ENCODE measurements at regions not wholly inside any gene's neighbourhood (a gene's known extent, or its start where the extent isn't known, plus 50 kb on each side); places are given as distances from the start of the nearest gene placed in this dataset.

- no peak for TF ChIP-seq YY1 (IDR thresholded peaks at IDR 0.05; ENCODE audit: low read depth)
- TF ChIP-seq TAF1 (IDR thresholded peaks at IDR 0.05; ENCODE audit: low read depth) = no peak
- TF ChIP-seq CREB1 (IDR thresholded peaks at IDR 0.05; ENCODE audit: low read depth) = no peak
- no peak for TF ChIP-seq EGR1 (IDR thresholded peaks at IDR 0.05)
Measured at GRCh38 chr2:198873503-198874471, 584.0 kb downstream of the SATB2 start.

GRCh38 chr2:198863655-198864054 is 594.1 kb downstream of the SATB2 start:
- TF ChIP-seq EGR1 (IDR thresholded peaks at IDR 0.05) (no peak), REST (IDR thresholded peaks at IDR 0.05; ENCODE audit: low read depth) (no peak), CEBPB (IDR thresholded peaks at IDR 0.05) (no peak), NFIC (IDR thresholded peaks at IDR 0.05) (no peak), ZBTB7A (IDR thresholded peaks at IDR 0.05; ENCODE audit: low read depth) (no peak), YY1 (IDR thresholded peaks at IDR 0.05; ENCODE audit: low read depth) (no peak), RAD21 (IDR thresholded peaks at IDR 0.05; ENCODE audit: low read depth) (no peak), TAF1 (IDR thresholded peaks at IDR 0.05; ENCODE audit: low read depth) (no peak), CREB1 (IDR thresholded peaks at IDR 0.05; ENCODE audit: low read depth) (no peak), FOXM1 (IDR thresholded peaks at IDR 0.05; ENCODE audit: borderline replicate concordance, low read depth) (no peak), EP300 (IDR thresholded peaks at IDR 0.05; ENCODE audit: borderline replicate concordance) (no peak), MAX (IDR thresholded peaks at IDR 0.05) (no peak), USF1 (IDR thresholded peaks at IDR 0.05) (no peak), TCF12 (IDR thresholded peaks at IDR 0.05; ENCODE audit: low read depth) (no peak), TEAD4 (IDR thresholded peaks at IDR 0.05) (no peak)

GRCh38 chr2:198861080-198861479 is 596.7 kb downstream of the SATB2 start:
- TF ChIP-seq REST (IDR thresholded peaks at IDR 0.05; ENCODE audit: low read depth) (no peak), EGR1 (IDR thresholded peaks at IDR 0.05) (no peak), TCF12 (IDR thresholded peaks at IDR 0.05; ENCODE audit: low read depth) (no peak), USF1 (IDR thresholded peaks at IDR 0.05) (no peak), TAF1 (IDR thresholded peaks at IDR 0.05; ENCODE audit: low read depth) (no peak), NFIC (IDR thresholded peaks at IDR 0.05) (no peak), EP300 (IDR thresholded peaks at IDR 0.05; ENCODE audit: borderline replicate concordance) (no peak)

- TF ChIP-seq ZBTB7A (IDR thresholded peaks at IDR 0.05; ENCODE audit: low read depth) (no peak), USF1 (IDR thresholded peaks at IDR 0.05) (no peak), NFIC (IDR thresholded peaks at IDR 0.05) (no peak), YY1 (IDR thresholded peaks at IDR 0.05; ENCODE audit: low read depth) (no peak), CREB1 (IDR thresholded peaks at IDR 0.05; ENCODE audit: low read depth) (no peak), TCF12 (IDR thresholded peaks at IDR 0.05; ENCODE audit: low read depth) (no peak), TAF1 (IDR thresholded peaks at IDR 0.05; ENCODE audit: low read depth) (no peak), EP300 (IDR thresholded peaks at IDR 0.05; ENCODE audit: borderline replicate concordance) (no peak), FOXM1 (IDR thresholded peaks at IDR 0.05; ENCODE audit: borderline replicate concordance, low read depth) (no peak), TEAD4 (IDR thresholded peaks at IDR 0.05) (no peak), REST (IDR thresholded peaks at IDR 0.05; ENCODE audit: low read depth) (no peak), CEBPB (IDR thresholded peaks at IDR 0.05) (no peak), RAD21 (IDR thresholded peaks at IDR 0.05; ENCODE audit: low read depth) (no peak), MAX (IDR thresholded peaks at IDR 0.05) (no peak), EGR1 (IDR thresholded peaks at IDR 0.05) (no peak)
Measured at GRCh38 chr2:198857246-198857645, 600.5 kb downstream of the SATB2 start.

All from Ishikawa (cell line).